ENCODE measurements at regions not wholly inside any gene's neighbourhood (a gene's known extent, or its start where the extent isn't known, plus 50 kb on each side); places are given as distances from the start of the nearest gene placed in this dataset.

DNA sequence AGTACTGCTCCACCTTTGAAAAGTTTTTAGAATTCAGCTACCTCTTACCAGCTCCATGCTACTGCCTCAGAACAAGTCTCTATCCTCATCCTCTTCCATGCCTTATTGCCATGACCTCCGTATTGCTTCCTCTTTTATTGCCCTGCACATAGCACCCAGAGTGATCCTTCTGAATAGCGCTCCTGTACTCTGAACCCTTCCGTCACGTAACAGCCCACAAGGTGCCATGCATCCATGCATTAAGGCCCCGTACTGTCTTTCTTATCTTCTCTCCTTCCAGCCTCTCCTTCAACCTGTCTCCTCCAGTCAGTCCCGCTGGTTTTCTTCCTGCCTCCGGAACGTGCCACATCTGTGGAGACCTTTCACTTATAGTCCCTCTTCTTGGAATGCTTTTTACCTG, 273.3 kb upstream of the SEMA6A start:
- Mint-ChIP-seq H3K27me3 (ENCODE audit: low read depth) (no peaks in the 10 kb centered on the region), H3K9me3 (no peaks in the 10 kb centered on the region; a peak in 1 of 5 replicates), H3K4me1 (peaks cover 22 to 23% of the 10 kb centered on the region in 2 experiments), H3K36me3 (ENCODE audit: insufficient read depth in 1 of 3, low read depth in 3 of 3) (no peaks in the 10 kb centered on the region), H3K4me3 (no peak overlapping the region), H3K27ac (no peak overlapping the region)
- Histone ChIP-seq H4K91ac (ENCODE audit: insufficient read length, low read depth, low read length) (no peak overlapping the region), H3K27me3 (ENCODE audit: insufficient read depth, low read length) (no peaks in the 10 kb centered on the region), H3K27ac (ENCODE audit: insufficient read length, low read depth, low read length) (no peak overlapping the region), H2BK20ac (ENCODE audit: low read depth, low read length, poor library complexity, severe bottlenecking) (no peak overlapping the region), H3K23me2 (ENCODE audit: insufficient read length, low read depth, low read length, poor library complexity, severe bottlenecking) (no peaks in the 10 kb centered on the region), H3K4me1 (ENCODE audit: insufficient read depth, low read length) (peaks cover 4% of the 10 kb centered on the region; the same call in 1 of the 2 replicates), H2BK5ac (ENCODE audit: insufficient read length, low read length) (no peak overlapping the region), H3K9ac (ENCODE audit: extremely low read depth, insufficient read length, low read length) (no peak overlapping the region), H3K23ac (ENCODE audit: insufficient read length, low read depth, low read length) (no peak overlapping the region), H4K8ac (replicated peaks; ENCODE audit: insufficient read length, low read depth, low read length) (no peak overlapping the region), H3K79me2 (ENCODE audit: insufficient read depth, low read length) (no peaks in the 10 kb centered on the region), H3K79me1 (ENCODE audit: insufficient read depth, low read depth, low read length, poor library complexity, severe bottlenecking) (no peaks in the 10 kb centered on the region), H4K5ac (ENCODE audit: insufficient read length, low read depth, low read length) (no peak overlapping the region), H2BK15ac (ENCODE audit: low read depth, low read length) (no peak overlapping the region), H2BK120ac (ENCODE audit: low read depth, low read length, poor library complexity, severe bottlenecking) (no peak overlapping the region), H4K20me1 (ENCODE audit: control insufficient read depth, insufficient read depth, insufficient read length) (no peaks in the 10 kb centered on the region), H3K18ac (ENCODE audit: insufficient read length, low read depth, low read length) (no peak overlapping the region), H2BK12ac (ENCODE audit: insufficient read length, low read depth, low read length) (no peak overlapping the region), H3K56ac (ENCODE audit: insufficient read length, low read depth, low read length) (no peak overlapping the region), H3K14ac (ENCODE audit: insufficient read depth, low read length) (no peak overlapping the region), H3T11ph (ENCODE audit: low read length) (no peak overlapping the region), H3K9me3 (ENCODE audit: control insufficient read depth, low read depth, low read length) (no peaks in the 10 kb centered on the region), H3K4ac (ENCODE audit: low read depth, low read length) (no peak overlapping the region), H3K4me2 (ENCODE audit: insufficient read depth, insufficient read length, low read length) (no peak overlapping the region), H2AFZ (ENCODE audit: low read length) (no peak overlapping the region), H2AK5ac (ENCODE audit: insufficient read length, low read length) (no peak overlapping the region)
- WGBS (ENCODE audit: extremely low coverage, insufficient read length, low lambda C conversion rate): no CpG with 5 or more reads among the region's 8 CpGs
- DNase-seq: no peak
- TF ChIP-seq, protein P1, sequence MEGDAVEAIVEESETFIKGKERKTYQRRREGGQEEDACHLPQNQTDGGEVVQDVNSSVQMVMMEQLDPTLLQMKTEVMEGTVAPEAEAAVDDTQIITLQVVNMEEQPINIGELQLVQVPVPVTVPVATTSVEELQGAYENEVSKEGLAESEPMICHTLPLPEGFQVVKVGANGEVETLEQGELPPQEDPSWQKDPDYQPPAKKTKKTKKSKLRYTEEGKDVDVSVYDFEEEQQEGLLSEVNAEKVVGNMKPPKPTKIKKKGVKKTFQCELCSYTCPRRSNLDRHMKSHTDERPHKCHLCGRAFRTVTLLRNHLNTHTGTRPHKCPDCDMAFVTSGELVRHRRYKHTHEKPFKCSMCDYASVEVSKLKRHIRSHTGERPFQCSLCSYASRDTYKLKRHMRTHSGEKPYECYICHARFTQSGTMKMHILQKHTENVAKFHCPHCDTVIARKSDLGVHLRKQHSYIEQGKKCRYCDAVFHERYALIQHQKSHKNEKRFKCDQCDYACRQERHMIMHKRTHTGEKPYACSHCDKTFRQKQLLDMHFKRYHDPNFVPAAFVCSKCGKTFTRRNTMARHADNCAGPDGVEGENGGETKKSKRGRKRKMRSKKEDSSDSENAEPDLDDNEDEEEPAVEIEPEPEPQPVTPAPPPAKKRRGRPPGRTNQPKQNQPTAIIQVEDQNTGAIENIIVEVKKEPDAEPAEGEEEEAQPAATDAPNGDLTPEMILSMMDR (conservative IDR thresholded peaks at IDR 0.05): no peak
